ENCODE measurements at regions not wholly inside any gene's neighbourhood (a gene's known extent, or its start where the extent isn't known, plus 50 kb on each side); places are given as distances from the start of the nearest gene placed in this dataset.

DNA sequence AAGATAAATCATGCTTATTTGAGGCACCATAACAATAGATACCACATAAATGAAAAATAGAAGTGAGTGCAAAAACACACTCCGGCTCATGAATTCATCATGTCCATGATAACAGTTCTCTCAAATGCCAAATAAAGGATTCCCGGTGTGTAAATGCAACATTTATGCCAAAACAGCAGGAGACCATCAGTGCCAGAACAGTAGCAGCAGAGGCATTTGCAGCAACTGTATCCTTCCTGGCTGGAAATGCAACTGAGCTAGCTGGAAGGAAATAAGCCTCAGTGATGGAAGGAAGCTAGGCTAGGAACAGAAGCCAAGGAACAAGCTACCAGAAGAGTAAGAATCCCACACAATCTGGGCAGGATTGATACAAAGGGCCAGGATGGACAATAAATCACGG, 79.9 kb upstream of the THSD7A start:
- no peaks in the 10 kb centered on the region for H3K9me3 ChIP-seq
- 28 to 49% (median 43%) methylated on average over 3 of the region's 3 CpGs for WGBS, 5 donors
- no peak for TF ChIP-seq EP300 (IDR thresholded peaks at IDR 0.05)
- no peak for TF ChIP-seq POLR2A (IDR thresholded peaks at IDR 0.05)
- no peak for TF ChIP-seq POLR2AphosphoS5 (IDR thresholded peaks at IDR 0.05)
- TF ChIP-seq, protein P1, sequence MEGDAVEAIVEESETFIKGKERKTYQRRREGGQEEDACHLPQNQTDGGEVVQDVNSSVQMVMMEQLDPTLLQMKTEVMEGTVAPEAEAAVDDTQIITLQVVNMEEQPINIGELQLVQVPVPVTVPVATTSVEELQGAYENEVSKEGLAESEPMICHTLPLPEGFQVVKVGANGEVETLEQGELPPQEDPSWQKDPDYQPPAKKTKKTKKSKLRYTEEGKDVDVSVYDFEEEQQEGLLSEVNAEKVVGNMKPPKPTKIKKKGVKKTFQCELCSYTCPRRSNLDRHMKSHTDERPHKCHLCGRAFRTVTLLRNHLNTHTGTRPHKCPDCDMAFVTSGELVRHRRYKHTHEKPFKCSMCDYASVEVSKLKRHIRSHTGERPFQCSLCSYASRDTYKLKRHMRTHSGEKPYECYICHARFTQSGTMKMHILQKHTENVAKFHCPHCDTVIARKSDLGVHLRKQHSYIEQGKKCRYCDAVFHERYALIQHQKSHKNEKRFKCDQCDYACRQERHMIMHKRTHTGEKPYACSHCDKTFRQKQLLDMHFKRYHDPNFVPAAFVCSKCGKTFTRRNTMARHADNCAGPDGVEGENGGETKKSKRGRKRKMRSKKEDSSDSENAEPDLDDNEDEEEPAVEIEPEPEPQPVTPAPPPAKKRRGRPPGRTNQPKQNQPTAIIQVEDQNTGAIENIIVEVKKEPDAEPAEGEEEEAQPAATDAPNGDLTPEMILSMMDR (IDR thresholded peaks at IDR 0.05): no peak
- no peaks in the 10 kb centered on the region for H3K36me3 ChIP-seq
- no peak for DNase-seq
- H3K27ac ChIP-seq: no peak overlapping the region
- no peak overlapping the region for H3K4me3 ChIP-seq
- intact Hi-C loops (cut with DNase I; ENCODE audit: low total_unique reads): no loop called here
- no peaks in the 10 kb centered on the region for H3K27me3 ChIP-seq
- H3K4me1 ChIP-seq: no peaks in the 10 kb centered on the region

DNA sequence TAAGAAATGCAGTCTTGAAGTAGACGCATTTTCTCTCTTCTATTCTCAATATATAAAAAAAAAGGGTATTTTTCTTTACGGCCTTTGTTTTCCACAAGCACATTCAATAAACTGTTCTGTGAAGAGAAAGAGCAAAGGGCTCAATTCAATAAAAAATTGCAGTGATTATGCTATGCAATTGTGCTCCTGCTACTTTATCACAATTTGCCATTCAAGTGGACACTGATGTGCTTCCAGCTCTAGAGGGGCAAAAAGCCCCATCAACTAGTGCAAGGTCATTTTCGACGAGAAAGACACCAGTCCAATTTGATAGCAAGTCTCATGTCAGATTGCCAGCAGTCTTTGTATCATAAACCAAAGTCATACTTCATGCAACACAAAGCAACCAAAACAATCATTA, 82.6 kb upstream of the THSD7A start:
- TF ChIP-seq EP300 (IDR thresholded peaks at IDR 0.05): no peak
- TF ChIP-seq, protein P1 (IDR thresholded peaks at IDR 0.05): no peak
- TF ChIP-seq POLR2A (IDR thresholded peaks at IDR 0.05): no peak
- no peak for TF ChIP-seq POLR2AphosphoS5 (IDR thresholded peaks at IDR 0.05)
- H3K27me3 ChIP-seq: no peaks in the 10 kb centered on the region
- H3K36me3 ChIP-seq: no peaks in the 10 kb centered on the region
- H3K4me1 ChIP-seq: no peaks in the 10 kb centered on the region
- DNase-seq: no peak
- H3K9me3 ChIP-seq: peaks cover 0 to 3% (median 1%) of the 10 kb centered on the region in 4 donors
- intact Hi-C loops (cut with DNase I; ENCODE audit: low total_unique reads): no loop called here
- WGBS, 5 donors: 85 to 94% (median 91%) methylated on average over 4 of the region's 4 CpGs
- no peak overlapping the region for H3K4me3 ChIP-seq
- no peak overlapping the region for H3K27ac ChIP-seq

DNA sequence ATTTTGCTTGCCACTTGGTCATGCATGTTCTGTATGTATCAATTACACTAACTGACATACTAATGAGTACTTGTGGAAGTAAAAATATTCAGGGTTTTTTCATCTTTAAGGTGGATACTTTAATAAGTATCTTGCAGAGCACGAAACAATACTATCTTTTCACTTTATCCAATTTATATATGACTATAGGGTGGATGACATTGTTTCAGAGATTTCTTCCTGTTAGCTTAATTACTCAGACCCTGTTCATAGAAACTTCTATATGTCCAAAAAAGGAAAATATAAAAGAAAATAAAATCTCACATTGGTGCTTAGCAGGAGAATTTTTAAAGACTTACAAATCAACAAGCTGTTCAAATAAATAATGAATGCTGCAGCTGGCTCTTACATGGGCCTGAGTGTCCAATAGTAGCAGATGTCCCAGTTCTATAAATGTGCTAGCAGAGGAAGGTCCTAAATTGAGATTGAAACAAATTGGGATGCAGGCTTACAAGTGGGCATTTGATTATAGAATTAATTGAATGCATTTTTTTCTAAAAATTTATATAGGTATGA, 91.5 kb upstream of the THSD7A start:
- H3K4me1 ChIP-seq: no peaks in the 10 kb centered on the region
- no peak for DNase-seq
- no peak overlapping the region for H3K4me3 ChIP-seq
- intact Hi-C loops (cut with DNase I; ENCODE audit: low total_unique reads): no loop called here
- H3K27ac ChIP-seq: no peak overlapping the region
- TF ChIP-seq EP300 (IDR thresholded peaks at IDR 0.05): no peak
- TF ChIP-seq, protein P1 (IDR thresholded peaks at IDR 0.05): no peak
- no peak for TF ChIP-seq POLR2AphosphoS5 (IDR thresholded peaks at IDR 0.05)
- TF ChIP-seq POLR2A (IDR thresholded peaks at IDR 0.05): no peak
- no peaks in the 10 kb centered on the region for H3K36me3 ChIP-seq
- no peaks in the 10 kb centered on the region for H3K27me3 ChIP-seq
- peaks cover 0 to 2% (median 0%) of the 10 kb centered on the region in 4 donors for H3K9me3 ChIP-seq
- 54 to 71% (median 67%) methylated on average over 1 of the region's 1 CpG for WGBS, 5 donors

DNA sequence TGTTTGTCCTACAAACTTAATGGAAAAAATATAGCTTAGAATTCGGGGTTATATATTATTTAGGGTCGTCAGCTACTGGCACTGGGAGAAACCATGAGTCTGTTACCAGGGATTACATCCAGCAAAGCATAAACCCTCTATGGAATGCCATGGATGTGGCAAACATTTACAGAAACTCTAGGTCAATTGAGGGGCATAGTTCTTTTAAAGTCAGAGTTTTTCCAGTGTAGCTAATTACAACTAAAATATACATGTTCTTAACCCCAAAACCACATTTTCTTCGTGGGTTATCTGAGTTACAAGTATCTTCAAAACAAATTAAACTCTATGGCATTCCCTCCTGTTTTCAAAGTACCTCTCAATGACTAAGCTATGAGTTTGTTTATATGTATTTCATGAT, 99.3 kb upstream of the THSD7A start:
- H3K36me3 ChIP-seq: no peaks in the 10 kb centered on the region
- intact Hi-C loops (cut with DNase I; ENCODE audit: low total_unique reads): no loop called here
- H3K4me3 ChIP-seq: no peak overlapping the region
- no peak for TF ChIP-seq POLR2A (IDR thresholded peaks at IDR 0.05)
- TF ChIP-seq, protein P1 (IDR thresholded peaks at IDR 0.05): no peak
- no peak for TF ChIP-seq EP300 (IDR thresholded peaks at IDR 0.05)
- no peak for TF ChIP-seq POLR2AphosphoS5 (IDR thresholded peaks at IDR 0.05)
- DNase-seq: no peak
- WGBS, 5 donors: 35 to 55% (median 50%) methylated on average over 3 of the region's 3 CpGs
- H3K27ac ChIP-seq: no peak overlapping the region
- no peaks in the 10 kb centered on the region for H3K4me1 ChIP-seq
- no peaks in the 10 kb centered on the region for H3K9me3 ChIP-seq
- H3K27me3 ChIP-seq: no peaks in the 10 kb centered on the region

Measured in stomach (tissue), 8 donors.